Prostate gland (tissue), 2 donors: ENCODE measurements at regions not wholly inside any gene's neighbourhood (a gene's known extent, or its start where the extent isn't known, plus 50 kb on each side); places are given as distances from the start of the nearest gene placed in this dataset.

Experiments used
- DNase-seq: peaks from one replicate; pipeline ENCODE4 v3.0.0-alpha.2; 2019; ENCODE audit warnings: low spot score
- H3K27ac ChIP-seq, 2 donors: fragments of 200-600 bp; sonication (generic); 2 replicates each; pipeline ENCODE4 v1.5.1; 2017 to 2019
- H3K27me3 ChIP-seq: fragments of 200-600 bp; sonication (generic); replicated peaks from 2 replicates; pipeline ENCODE4 v1.5.1; 2019; ENCODE audit not compliant: insufficient read depth
- H3K36me3 ChIP-seq, 2 donors: fragments of 200-600 bp; sonication (generic); 1 replicate in 1 of 2; 2 replicates in 1 of 2; pipeline versions ENCODE4 v1.5.1 to v1.8.1; 2017 to 2019
- H3K4me1 ChIP-seq: fragments of 200-600 bp; sonication (generic); replicated peaks from 2 replicates; pipeline ENCODE4 v1.5.1; 2019
- H3K4me3 ChIP-seq, 2 donors: fragments of 200-600 bp; sonication (generic); 2 replicates each; pipeline ENCODE4 v1.5.1; 2017 to 2019
- H3K9me3 ChIP-seq: fragments of 200-600 bp; sonication (generic); 2 replicates; pipeline ENCODE4 v1.5.1; 2017
- POLR2A ChIP-seq: fragments of 450-650 bp; IDR thresholded peaks from one replicate; pipeline ENCODE4 v1.6.1; 2016; ENCODE audit warnings: antibody characterized with exemption, mild to moderate bottlenecking
- POLR2AphosphoS5 ChIP-seq: sonication (generic); formaldehyde crosslinking; IDR thresholded peaks from one replicate; pipeline ENCODE4 v1.6.1; 2017; ENCODE audit warnings: antibody characterized with exemption
- WGBS: methylation state at CpG from one replicate; pipeline ENCODE4 v1.1.5; 2018; 5-methylcytosine and 5-hydroxymethylcytosine counted together
- intact Hi-C: fragments of 100-400 bp; cut with DNase I; formaldehyde crosslinking; loops from one replicate; pipeline ENCODE4 v1.14.2; 2022
- TF ChIP-seq, protein P1 (sequence below), 4 experiments: fragments of 200-600 bp in 2 of 4; fragments of 450-650 bp in 2 of 4; sonication (generic) in 2 of 4; IDR thresholded peaks; 1 replicate in 3 of 4; 2 replicates in 1 of 4; pipeline ENCODE4 v1.5.1; 2016 to 2019; ENCODE audit warnings: antibody characterized with exemption in 4 of 4, mild to moderate bottlenecking in 2 of 4, moderate library complexity in 2 of 4

DNA sequence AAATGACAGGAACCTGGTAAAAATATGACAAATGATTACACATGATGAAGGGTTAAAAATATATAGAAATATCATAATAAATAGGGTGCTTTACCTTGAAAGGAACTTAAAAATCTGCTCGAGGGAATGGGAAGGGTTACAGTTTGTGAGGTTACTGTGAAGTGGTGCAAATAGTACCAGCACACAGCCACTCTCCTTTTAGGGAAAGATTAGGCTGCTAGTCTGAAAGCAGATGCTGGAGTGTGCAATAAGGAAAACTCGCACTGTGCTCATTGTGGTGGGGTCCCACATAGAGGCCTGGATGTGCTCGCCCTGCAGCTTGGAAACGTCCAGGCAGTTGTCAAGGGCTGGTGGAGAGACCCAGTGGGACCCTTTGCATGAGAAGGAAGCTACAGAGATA is 145.9 kb upstream of the TBX20 start:
- TF ChIP-seq POLR2A (no peak), POLR2AphosphoS5 (no peak)
- TF ChIP-seq, protein P1, sequence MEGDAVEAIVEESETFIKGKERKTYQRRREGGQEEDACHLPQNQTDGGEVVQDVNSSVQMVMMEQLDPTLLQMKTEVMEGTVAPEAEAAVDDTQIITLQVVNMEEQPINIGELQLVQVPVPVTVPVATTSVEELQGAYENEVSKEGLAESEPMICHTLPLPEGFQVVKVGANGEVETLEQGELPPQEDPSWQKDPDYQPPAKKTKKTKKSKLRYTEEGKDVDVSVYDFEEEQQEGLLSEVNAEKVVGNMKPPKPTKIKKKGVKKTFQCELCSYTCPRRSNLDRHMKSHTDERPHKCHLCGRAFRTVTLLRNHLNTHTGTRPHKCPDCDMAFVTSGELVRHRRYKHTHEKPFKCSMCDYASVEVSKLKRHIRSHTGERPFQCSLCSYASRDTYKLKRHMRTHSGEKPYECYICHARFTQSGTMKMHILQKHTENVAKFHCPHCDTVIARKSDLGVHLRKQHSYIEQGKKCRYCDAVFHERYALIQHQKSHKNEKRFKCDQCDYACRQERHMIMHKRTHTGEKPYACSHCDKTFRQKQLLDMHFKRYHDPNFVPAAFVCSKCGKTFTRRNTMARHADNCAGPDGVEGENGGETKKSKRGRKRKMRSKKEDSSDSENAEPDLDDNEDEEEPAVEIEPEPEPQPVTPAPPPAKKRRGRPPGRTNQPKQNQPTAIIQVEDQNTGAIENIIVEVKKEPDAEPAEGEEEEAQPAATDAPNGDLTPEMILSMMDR (IDR thresholded peaks at IDR 0.05) = no peak
- H3K4me1 ChIP-seq = no peaks in the 10 kb centered on the region
- no peaks in the 10 kb centered on the region for H3K27me3 ChIP-seq
- H3K4me3 ChIP-seq = no peak overlapping the region
- intact Hi-C loops = no loop called here
- H3K36me3 ChIP-seq = no peaks in the 10 kb centered on the region
- H3K27ac ChIP-seq = no peak overlapping the region
- 78% methylated on average over 4 of the region's 4 CpGs for WGBS
- no peak for DNase-seq
- H3K9me3 ChIP-seq = no peaks in the 10 kb centered on the region

DNA sequence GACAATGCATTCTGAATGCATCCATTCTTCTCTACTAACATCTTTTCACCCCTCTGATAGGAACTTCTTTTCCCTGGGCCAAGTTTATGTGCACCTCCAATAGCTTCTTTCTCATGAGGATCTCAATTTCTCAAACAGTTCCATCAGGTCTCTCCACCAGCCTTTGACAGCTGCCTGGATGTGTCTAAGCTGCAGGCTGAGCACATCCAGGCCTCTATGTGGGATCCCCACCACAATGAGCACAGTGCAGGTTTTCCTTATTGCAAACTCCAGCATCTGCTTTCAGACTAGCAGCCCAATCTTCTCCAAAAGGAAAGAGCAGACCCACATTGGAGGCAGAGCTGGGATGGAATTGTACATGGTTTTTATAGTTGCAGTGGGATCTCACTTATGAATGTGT is 145.3 kb upstream of the TBX20 start:
- DNase-seq = no peak
- H3K4me3 ChIP-seq = no peak overlapping the region
- H3K27ac ChIP-seq = no peak overlapping the region
- H3K4me1 ChIP-seq = no peaks in the 10 kb centered on the region
- intact Hi-C loops = no loop called here
- TF ChIP-seq, protein P1 (IDR thresholded peaks at IDR 0.05) = no peak
- TF ChIP-seq POLR2A (no peak), POLR2AphosphoS5 (no peak)
- H3K36me3 ChIP-seq = no peaks in the 10 kb centered on the region
- H3K9me3 ChIP-seq = no peaks in the 10 kb centered on the region
- no peaks in the 10 kb centered on the region for H3K27me3 ChIP-seq

DNA sequence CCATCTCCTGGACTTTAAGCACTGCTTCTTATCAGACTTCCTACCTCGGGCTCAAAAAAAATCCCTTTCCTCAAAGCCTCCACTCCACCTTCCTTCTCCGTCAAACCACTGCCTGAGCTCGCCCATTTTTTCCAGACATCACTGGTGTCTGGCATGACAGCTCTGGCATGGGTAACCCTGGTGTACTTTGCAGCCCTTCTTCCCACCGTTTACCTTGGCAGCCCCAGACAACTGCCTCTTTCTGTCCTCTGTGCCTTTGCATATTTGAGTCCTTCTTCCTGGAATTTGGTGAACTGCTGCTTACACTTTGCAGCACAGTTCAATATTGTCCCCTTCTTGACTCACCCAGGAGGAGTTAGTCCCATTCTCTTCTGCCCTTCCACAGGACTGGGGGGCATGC is 144.6 kb upstream of the TBX20 start:
- no peak overlapping the region for H3K4me3 ChIP-seq
- H3K4me1 ChIP-seq = no peaks in the 10 kb centered on the region
- no peak for DNase-seq
- H3K9me3 ChIP-seq = no peaks in the 10 kb centered on the region
- H3K27ac ChIP-seq = no peak overlapping the region
- TF ChIP-seq, protein P1 (IDR thresholded peaks at IDR 0.05) = no peak
- TF ChIP-seq POLR2A (no peak), POLR2AphosphoS5 (no peak)
- WGBS = 51% methylated on average over 4 of the region's 4 CpGs
- H3K36me3 ChIP-seq = no peaks in the 10 kb centered on the region
- intact Hi-C loops = no loop called here
- H3K27me3 ChIP-seq = no peaks in the 10 kb centered on the region

DNA sequence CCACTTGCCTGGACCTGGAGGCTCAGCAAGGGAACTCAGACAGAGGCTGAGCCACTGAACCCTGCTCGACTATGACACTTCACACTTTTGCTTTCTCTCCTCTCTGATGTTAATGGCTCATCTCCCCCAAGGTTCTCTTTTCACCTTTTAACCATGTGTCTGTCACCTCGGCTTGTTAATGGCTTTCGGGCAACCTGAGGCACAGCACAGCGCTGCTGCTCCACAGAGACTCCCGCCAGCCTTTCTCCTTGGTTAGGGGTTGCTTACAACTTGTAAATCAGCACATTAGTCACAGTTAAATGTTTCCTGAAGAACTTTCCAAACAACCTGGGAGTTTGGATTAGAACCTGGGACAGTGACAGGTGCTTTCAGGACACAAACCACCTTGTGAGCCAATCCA is 136.2 kb upstream of the TBX20 start:
- H3K9me3 ChIP-seq = no peaks in the 10 kb centered on the region
- intact Hi-C loops = no loop called here
- no peak for DNase-seq
- H3K4me3 ChIP-seq = no peak overlapping the region
- no peak for TF ChIP-seq POLR2AphosphoS5
- no peak for TF ChIP-seq POLR2A
- TF ChIP-seq, protein P1 (IDR thresholded peaks at IDR 0.05) = no peak
- no peaks in the 10 kb centered on the region for H3K4me1 ChIP-seq
- no peaks in the 10 kb centered on the region for H3K27me3 ChIP-seq
- no peak overlapping the region for H3K27ac ChIP-seq
- H3K36me3 ChIP-seq = no peaks in the 10 kb centered on the region
- 54% methylated on average over 5 of the region's 5 CpGs for WGBS

DNA sequence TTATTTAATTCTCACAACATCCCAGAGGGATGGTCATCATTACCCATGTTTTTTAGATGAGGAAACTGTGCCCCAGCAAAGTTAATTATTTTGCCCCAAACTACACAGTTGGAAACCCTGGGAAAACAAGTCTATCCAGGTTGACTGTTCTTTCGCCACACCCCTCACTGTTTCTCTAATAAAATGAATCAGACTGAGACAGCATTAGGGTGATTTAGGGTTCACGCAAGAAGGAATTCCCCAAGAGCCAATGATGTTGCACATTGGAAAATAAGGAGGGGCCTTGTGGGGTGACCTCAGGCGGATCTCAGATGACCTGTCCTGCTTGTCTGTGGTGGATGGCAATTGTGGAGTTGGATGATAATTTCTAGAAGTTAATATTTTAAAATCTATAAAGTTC is 135.7 kb upstream of the TBX20 start:
- 43% methylated on average over 3 of the region's 3 CpGs for WGBS
- no peak overlapping the region for H3K27ac ChIP-seq
- H3K4me1 ChIP-seq = no peaks in the 10 kb centered on the region
- H3K36me3 ChIP-seq = no peaks in the 10 kb centered on the region
- H3K27me3 ChIP-seq = no peaks in the 10 kb centered on the region
- DNase-seq = no peak
- TF ChIP-seq POLR2AphosphoS5 = no peak
- TF ChIP-seq, protein P1 (IDR thresholded peaks at IDR 0.05) = no peak
- no peak for TF ChIP-seq POLR2A
- no peaks in the 10 kb centered on the region for H3K9me3 ChIP-seq
- no peak overlapping the region for H3K4me3 ChIP-seq
- intact Hi-C loops = no loop called here
